HEK293T (cell line): ENCODE measurements at regions not wholly inside any gene's neighbourhood (a gene's known extent, or its start where the extent isn't known, plus 50 kb on each side); places are given as distances from the start of the nearest gene placed in this dataset.

Experiments used
- HDGF ChIP-seq: fragments of 450-650 bp; IDR thresholded peaks from 2 replicates; pipeline ENCODE4 v1.6.1; 2017; ENCODE audit warnings: antibody characterized with exemption, borderline replicate concordance
- SP1 ChIP-seq: fragments of 450-650 bp; IDR thresholded peaks from 2 replicates; pipeline ENCODE4 v1.6.1; 2017

DNA sequence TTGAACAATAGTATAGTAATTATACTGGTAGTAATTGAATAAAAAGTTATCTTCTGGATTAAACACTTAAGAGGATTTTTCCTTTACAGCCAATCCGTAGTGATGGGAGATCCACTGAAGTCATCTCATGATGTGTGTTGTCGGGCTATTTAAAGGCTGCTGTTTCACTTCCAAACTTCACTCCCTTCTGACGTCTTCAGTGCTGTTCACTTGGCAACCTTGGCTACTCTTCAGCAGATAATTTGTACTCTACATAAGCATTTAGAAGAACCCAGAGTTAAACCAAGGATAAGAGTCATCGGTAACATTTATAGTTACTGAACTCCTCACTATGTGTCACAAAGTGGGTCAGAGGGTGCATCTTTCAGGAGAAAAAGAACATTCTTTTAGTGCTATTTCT lies 179.1 kb upstream of the EYA4 start:
- TF ChIP-seq HDGF (no peak), SP1 (no peak)
